ENCODE measurements at regions not wholly inside any gene's neighbourhood (a gene's known extent, or its start where the extent isn't known, plus 50 kb on each side); places are given as distances from the start of the nearest gene placed in this dataset.

GRCh38 chr5:68049053-68049713 lies 166.4 kb upstream of the PIK3R1 start:
- no peak for DNase-seq (ENCODE audit: low read depth, low spot score)
- POLR2A ChIA-PET = no interaction called here
- CTCF ChIA-PET = no interaction called here
- no TSS peak for BruUV-seq (replicated peaks)
- Histone ChIP-seq H3K9me1 (replicated peaks; ENCODE audit: control insufficient read depth, extremely low read depth, insufficient read depth, low read length) (no peaks in the 10 kb centered on the region), H3K36me3 (ENCODE audit: control insufficient read depth in 2 of 2, extremely low read depth in 1 of 2, insufficient read depth in 2 of 2, low read length in 2 of 2) (no peaks in the 10 kb centered on the region), H2AFZ (ENCODE audit: low read depth, low read length) (no peak overlapping the region), H3K27ac (ENCODE audit: insufficient read depth, low read depth, low read length) (no peak overlapping the region), H3K27me3 (ENCODE audit: control insufficient read depth in 2 of 2, insufficient read depth in 2 of 2, low read length in 2 of 2) (no peaks in the 10 kb centered on the region), H3K4me1 (ENCODE audit: control insufficient read depth, extremely low read depth, insufficient read depth, low read length) (no peaks in the 10 kb centered on the region), H3K9ac (replicated peaks; ENCODE audit: extremely low read depth, insufficient read depth, low read length) (no peak overlapping the region), H3K79me2 (ENCODE audit: control insufficient read depth, insufficient read depth, low read length) (no peaks in the 10 kb centered on the region), H3K9me3 (replicated peaks; ENCODE audit: control insufficient read depth, insufficient read depth, low read length) (no peaks in the 10 kb centered on the region), H3K4me2 (ENCODE audit: insufficient read depth, low read length) (no peak overlapping the region), H4K20me1 (replicated peaks; ENCODE audit: control insufficient read depth, extremely low read depth, insufficient read depth, low read length) (no peaks in the 10 kb centered on the region), H3K4me3 (replicated peaks in 1 of 3; ENCODE audit: insufficient read depth in 1 of 3, low read depth in 1 of 3, low read length in 3 of 3) (no peak overlapping the region)
- TF ChIP-seq EZH2 (IDR thresholded peaks at IDR 0.05; ENCODE audit: borderline replicate concordance, low read depth, low read length, severe bottlenecking) (no peak), CTCF (IDR thresholded peaks at IDR 0.05; ENCODE audit: extremely low read depth in 1 of 2, insufficient read depth in 1 of 2, low read depth in 1 of 2, low read length in 2 of 2) (no peak), MYC (IDR thresholded peaks at IDR 0.05; ENCODE audit: low read depth, low read length) (no peak), POLR2A (IDR thresholded peaks at IDR 0.05; ENCODE audit: low read depth, low read length) (no peak), MAX (IDR thresholded peaks at IDR 0.05; ENCODE audit: insufficient read depth, insufficient read length) (no peak), JUN (IDR thresholded peaks at IDR 0.05; ENCODE audit: borderline replicate concordance, insufficient read depth, insufficient read length, low read depth) (no peak), FOS (IDR thresholded peaks at IDR 0.05; ENCODE audit: borderline replicate concordance, insufficient read depth, low read length) (no peak), POLR2AphosphoS5 (IDR thresholded peaks at IDR 0.05; ENCODE audit: insufficient read depth, low read depth, low read length) (no peak), GATA2 (IDR thresholded peaks at IDR 0.05; ENCODE audit: insufficient read depth, insufficient read length, low read depth, low read length) (no peak)
- dilution Hi-C loops (cut with MboI; ENCODE audit: extremely low pct_ligation_motif_present, low sequenced_read_pairs) (no loop called here), intact Hi-C loops (cut with micrococcal nuclease) (no loop called here)
- FAIRE-seq = no peak

Measured in endothelial cell of umbilical vein (primary cell).